Keratinocyte (primary cell): ENCODE measurements at regions not wholly inside any gene's neighbourhood (a gene's known extent, or its start where the extent isn't known, plus 50 kb on each side); places are given as distances from the start of the nearest gene placed in this dataset.

Source experiments
- EZH2 ChIP-seq: IDR thresholded peaks from one replicate; pipeline ENCODE4 v1.6.1; 2012; ENCODE audit warnings: inconsistent platforms, mild to moderate bottlenecking, low read length, moderate library complexity
- TF ChIP-seq, protein P1 (sequence below), 3 experiments: IDR thresholded peaks in 1 of 3; conservative IDR thresholded peaks in 1 of 3; optimal IDR thresholded peaks in 1 of 3; 2 replicates in 2 of 3; 3 replicates in 1 of 3; pipeline versions ENCODE3 to v1.5.1; 2011; ENCODE audit warnings: low read length in 3 of 3, mild to moderate bottlenecking in 3 of 3, moderate library complexity in 2 of 3, control low read depth in 1 of 3, inconsistent platforms in 1 of 3; ENCODE audit not compliant: insufficient read depth in 2 of 3; ENCODE audit errors: extremely low read depth in 1 of 3

- TF ChIP-seq, protein P1, sequence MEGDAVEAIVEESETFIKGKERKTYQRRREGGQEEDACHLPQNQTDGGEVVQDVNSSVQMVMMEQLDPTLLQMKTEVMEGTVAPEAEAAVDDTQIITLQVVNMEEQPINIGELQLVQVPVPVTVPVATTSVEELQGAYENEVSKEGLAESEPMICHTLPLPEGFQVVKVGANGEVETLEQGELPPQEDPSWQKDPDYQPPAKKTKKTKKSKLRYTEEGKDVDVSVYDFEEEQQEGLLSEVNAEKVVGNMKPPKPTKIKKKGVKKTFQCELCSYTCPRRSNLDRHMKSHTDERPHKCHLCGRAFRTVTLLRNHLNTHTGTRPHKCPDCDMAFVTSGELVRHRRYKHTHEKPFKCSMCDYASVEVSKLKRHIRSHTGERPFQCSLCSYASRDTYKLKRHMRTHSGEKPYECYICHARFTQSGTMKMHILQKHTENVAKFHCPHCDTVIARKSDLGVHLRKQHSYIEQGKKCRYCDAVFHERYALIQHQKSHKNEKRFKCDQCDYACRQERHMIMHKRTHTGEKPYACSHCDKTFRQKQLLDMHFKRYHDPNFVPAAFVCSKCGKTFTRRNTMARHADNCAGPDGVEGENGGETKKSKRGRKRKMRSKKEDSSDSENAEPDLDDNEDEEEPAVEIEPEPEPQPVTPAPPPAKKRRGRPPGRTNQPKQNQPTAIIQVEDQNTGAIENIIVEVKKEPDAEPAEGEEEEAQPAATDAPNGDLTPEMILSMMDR (optimal IDR thresholded peaks at IDR 0.05 in 1 of 3, IDR thresholded peaks at IDR 0.05 in 1 of 3, conservative IDR thresholded peaks at IDR 0.05 in 1 of 3; ENCODE audit: extremely low read depth in 1 of 3, insufficient read depth in 2 of 3, low read length in 3 of 3): no peak
- no peak for TF ChIP-seq EZH2
These were observed 962.4 kb upstream of the GOT2 start for GRCh38 chr16:59696495-59696894.
